OCI-LY3 (cell line): ENCODE measurements at regions not wholly inside any gene's neighbourhood (a gene's known extent, or its start where the extent isn't known, plus 50 kb on each side); places are given as distances from the start of the nearest gene placed in this dataset.

Source experiments
- EZH2phosphoT487 ChIP-seq: fragments of 200-600 bp; shearing (Covaris generic); IDR thresholded peaks from 2 replicates; pipeline ENCODE4 v1.6.1; 2018; ENCODE audit warnings: antibody characterized with exemption, mixed run types, low read depth
- TF ChIP-seq, protein P1 (sequence below): fragments of 200-600, 300-600 bp; sonication (generic); IDR thresholded peaks from 2 replicates; pipeline ENCODE4 v1.5.1; 2014; ENCODE audit warnings: antibody characterized with exemption, low read length, low read depth

- TF ChIP-seq, protein P1, sequence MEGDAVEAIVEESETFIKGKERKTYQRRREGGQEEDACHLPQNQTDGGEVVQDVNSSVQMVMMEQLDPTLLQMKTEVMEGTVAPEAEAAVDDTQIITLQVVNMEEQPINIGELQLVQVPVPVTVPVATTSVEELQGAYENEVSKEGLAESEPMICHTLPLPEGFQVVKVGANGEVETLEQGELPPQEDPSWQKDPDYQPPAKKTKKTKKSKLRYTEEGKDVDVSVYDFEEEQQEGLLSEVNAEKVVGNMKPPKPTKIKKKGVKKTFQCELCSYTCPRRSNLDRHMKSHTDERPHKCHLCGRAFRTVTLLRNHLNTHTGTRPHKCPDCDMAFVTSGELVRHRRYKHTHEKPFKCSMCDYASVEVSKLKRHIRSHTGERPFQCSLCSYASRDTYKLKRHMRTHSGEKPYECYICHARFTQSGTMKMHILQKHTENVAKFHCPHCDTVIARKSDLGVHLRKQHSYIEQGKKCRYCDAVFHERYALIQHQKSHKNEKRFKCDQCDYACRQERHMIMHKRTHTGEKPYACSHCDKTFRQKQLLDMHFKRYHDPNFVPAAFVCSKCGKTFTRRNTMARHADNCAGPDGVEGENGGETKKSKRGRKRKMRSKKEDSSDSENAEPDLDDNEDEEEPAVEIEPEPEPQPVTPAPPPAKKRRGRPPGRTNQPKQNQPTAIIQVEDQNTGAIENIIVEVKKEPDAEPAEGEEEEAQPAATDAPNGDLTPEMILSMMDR = no peak
- no peak for TF ChIP-seq EZH2phosphoT487
Measured at GRCh38 chr2:11100130-11100529, 55.1 kb upstream of the SLC66A3 start.
